HG03342 (cell line): ENCODE measurements at regions not wholly inside any gene's neighbourhood (a gene's known extent, or its start where the extent isn't known, plus 50 kb on each side); places are given as distances from the start of the nearest gene placed in this dataset.
"Not testable (repeated sequence)": the region's sequence is repeated elsewhere in the genome, so short reads cannot be mapped to it uniquely, and the experiment has no call there.

Experiments
- ATAC-seq: cut with Tn5 transposase; IDR thresholded peaks from one replicate; pipeline ENCODE4 v1.9.1; 2021; ENCODE audit warnings: mild to moderate bottlenecking, moderate library complexity; ENCODE audit not compliant: unreplicated experiment

GRCh38 chr12:93234641-93235040 lies 143.1 kb upstream of the NUDT4 start:
- ATAC-seq: no peak

- no peak for ATAC-seq
Measured at GRCh38 chr12:93235881-93236280, 141.8 kb upstream of the NUDT4 start.

GRCh38 chr12:93237235-93237915 lies 140.3 kb upstream of the NUDT4 start:
- ATAC-seq: no peak

GRCh38 chr12:93238512-93239262 lies 139.0 kb upstream of the NUDT4 start:
- ATAC-seq: not testable (repeated sequence)

GRCh38 chr12:93239789-93240188 lies 137.9 kb upstream of the NUDT4 start:
- not testable (repeated sequence) for ATAC-seq

GRCh38 chr12:93242154-93242972 lies 135.4 kb upstream of the NUDT4 start:
- no peak for ATAC-seq

GRCh38 chr12:93243382-93243688 lies 134.4 kb upstream of the NUDT4 start:
- peak; percentile 19 for ATAC-seq

GRCh38 chr12:93243689-93244513 lies 133.8 kb upstream of the NUDT4 start:
- peak; percentile 38 for ATAC-seq

GRCh38 chr12:93244514-93245077 lies 133.1 kb upstream of the NUDT4 start:
- ATAC-seq: peak; percentile 27

GRCh38 chr12:93245543-93245942 lies 132.2 kb upstream of the NUDT4 start:
- ATAC-seq: peak; percentile 63

- peak; percentile 26 for ATAC-seq
Measured at GRCh38 chr12:93247313-93247991, 130.3 kb upstream of the NUDT4 start.

GRCh38 chr12:93252221-93252620 lies 125.5 kb upstream of the NUDT4 start:
- ATAC-seq: no peak

- ATAC-seq: no peak
Measured at GRCh38 chr12:93254911-93255310, 122.8 kb upstream of the NUDT4 start.

- no peak for ATAC-seq
Measured at GRCh38 chr12:93256256-93256969, 121.3 kb upstream of the NUDT4 start.

- no peak for ATAC-seq
Measured at GRCh38 chr12:93261505-93262094, 116.1 kb upstream of the NUDT4 start.

- ATAC-seq: no peak
Measured at GRCh38 chr12:93272997-93273396, 104.7 kb upstream of the NUDT4 start.

- no peak for ATAC-seq
Measured at GRCh38 chr12:93273834-93274564, 103.7 kb upstream of the NUDT4 start.

GRCh38 chr12:93274937-93275336 lies 102.8 kb upstream of the NUDT4 start:
- no peak for ATAC-seq
